Calu3 (cell line): ENCODE measurements at regions not wholly inside any gene's neighbourhood (a gene's known extent, or its start where the extent isn't known, plus 50 kb on each side); places are given as distances from the start of the nearest gene placed in this dataset.
A peak's percentile ranks its signal among the peaks of the same experiment; 100 is the strongest.

Experiments
- BruUV-seq: library from RNA; stranded (reverse); fragments of 400-500 nt; replicated peaks from 2 replicates; lab custom pipeline; 2021; lab: Mats Ljungman, UMichigan
- CTCF ChIA-PET: fragments of 300-600 bp; sonication (Branson Sonifier 250); formaldehyde crosslinking; loops from one replicate; lab custom pipeline; 2022; ENCODE audit warnings: antibody characterized with exemption; lab: Charles Lee
- DNase-seq: peaks from one replicate; pipeline ENCODE4 v3.0.0; 2022
- H3K27ac Mint-ChIP-seq: one replicate; pipeline ENCODE4 v1.8.0; 2022; ENCODE audit warnings: mixed read lengths; ENCODE audit not compliant: unreplicated experiment
- H3K27me3 Mint-ChIP-seq: one replicate; pipeline ENCODE4 v1.8.0; 2022; ENCODE audit warnings: mixed read lengths; ENCODE audit not compliant: unreplicated experiment
- H3K36me3 Mint-ChIP-seq: one replicate; pipeline ENCODE4 v1.8.0; 2022; ENCODE audit warnings: mild to moderate bottlenecking, moderate library complexity, mixed read lengths; ENCODE audit not compliant: insufficient read depth, unreplicated experiment
- H3K4me1 Mint-ChIP-seq: one replicate; pipeline ENCODE4 v1.8.0; 2022; ENCODE audit warnings: mild to moderate bottlenecking, low read depth, mixed read lengths; ENCODE audit not compliant: unreplicated experiment
- H3K4me3 Mint-ChIP-seq: one replicate; pipeline ENCODE4 v1.8.0; 2022; ENCODE audit warnings: mild to moderate bottlenecking, low read depth, moderate library complexity, mixed read lengths; ENCODE audit not compliant: unreplicated experiment
- H3K9me3 Mint-ChIP-seq: one replicate; pipeline ENCODE4 v1.8.0; 2022; ENCODE audit warnings: low read depth, mixed read lengths; ENCODE audit not compliant: unreplicated experiment
- intact Hi-C: fragments of 100-400 bp; cut with micrococcal nuclease; formaldehyde crosslinking; loops from one replicate; pipeline ENCODE4 v1.10.0; 2022; ENCODE audit not compliant: unreplicated experiment
- TF ChIP-seq, protein P1 (sequence below): fragments of 200-600 bp; IDR thresholded peaks from one replicate; pipeline ENCODE4 v1.8.0; 2022; ENCODE audit warnings: antibody characterized with exemption; ENCODE audit not compliant: unreplicated experiment

DNA sequence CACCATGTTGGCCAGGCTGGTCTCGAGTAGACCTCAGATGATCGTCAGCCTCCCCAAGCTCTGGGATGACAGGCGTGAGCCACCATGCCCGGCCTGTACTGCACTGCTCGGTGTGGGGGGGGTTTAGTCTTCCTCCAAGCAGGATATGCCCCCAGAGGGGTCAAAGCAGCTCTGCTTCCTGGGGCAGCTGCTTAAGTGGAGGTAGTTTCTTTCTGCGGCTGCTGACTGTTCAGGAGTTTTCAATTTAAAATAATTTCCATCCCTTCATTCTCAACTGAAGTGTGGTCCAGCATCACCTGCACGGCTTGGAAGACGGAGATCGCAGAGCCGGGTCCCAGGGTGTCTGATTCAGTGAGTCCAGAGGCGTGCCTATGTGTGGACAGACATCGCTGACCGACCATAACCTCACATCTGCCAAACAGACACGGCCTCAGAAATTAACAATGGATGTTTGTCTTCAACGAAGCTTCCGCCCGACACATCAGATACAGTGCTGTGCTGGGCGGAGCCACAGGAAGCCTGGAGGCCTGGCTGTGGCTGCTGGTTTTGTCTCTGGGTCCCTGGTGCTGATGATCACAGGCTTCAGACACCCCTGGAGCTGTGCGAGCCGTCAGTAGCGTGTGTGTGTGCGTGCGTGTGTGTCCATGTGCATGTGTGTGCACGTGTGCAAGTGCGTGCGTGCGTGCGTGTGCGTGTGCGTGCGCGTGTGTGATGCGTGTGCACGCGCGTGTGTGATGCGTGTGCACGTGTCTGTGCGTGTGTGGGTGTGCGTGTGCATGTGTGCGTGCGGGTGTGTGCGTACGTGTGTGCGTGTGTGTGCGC, 226.5 kb upstream of the PITRM1 start:
- TF ChIP-seq, protein P1, sequence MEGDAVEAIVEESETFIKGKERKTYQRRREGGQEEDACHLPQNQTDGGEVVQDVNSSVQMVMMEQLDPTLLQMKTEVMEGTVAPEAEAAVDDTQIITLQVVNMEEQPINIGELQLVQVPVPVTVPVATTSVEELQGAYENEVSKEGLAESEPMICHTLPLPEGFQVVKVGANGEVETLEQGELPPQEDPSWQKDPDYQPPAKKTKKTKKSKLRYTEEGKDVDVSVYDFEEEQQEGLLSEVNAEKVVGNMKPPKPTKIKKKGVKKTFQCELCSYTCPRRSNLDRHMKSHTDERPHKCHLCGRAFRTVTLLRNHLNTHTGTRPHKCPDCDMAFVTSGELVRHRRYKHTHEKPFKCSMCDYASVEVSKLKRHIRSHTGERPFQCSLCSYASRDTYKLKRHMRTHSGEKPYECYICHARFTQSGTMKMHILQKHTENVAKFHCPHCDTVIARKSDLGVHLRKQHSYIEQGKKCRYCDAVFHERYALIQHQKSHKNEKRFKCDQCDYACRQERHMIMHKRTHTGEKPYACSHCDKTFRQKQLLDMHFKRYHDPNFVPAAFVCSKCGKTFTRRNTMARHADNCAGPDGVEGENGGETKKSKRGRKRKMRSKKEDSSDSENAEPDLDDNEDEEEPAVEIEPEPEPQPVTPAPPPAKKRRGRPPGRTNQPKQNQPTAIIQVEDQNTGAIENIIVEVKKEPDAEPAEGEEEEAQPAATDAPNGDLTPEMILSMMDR = no peak
- no peak overlapping the region for H3K4me3 Mint-ChIP-seq
- H3K36me3 Mint-ChIP-seq = no peaks in the 10 kb centered on the region
- BruUV-seq = no TSS peak
- CTCF ChIA-PET = interaction anchor here (0.5 kb wide), 1 partner anchor 123 kb away, joined by 5 read pairs; no protein-coding TSS in a partner anchor
- intact Hi-C loops = no loop called here
- no peak for DNase-seq
- H3K4me1 Mint-ChIP-seq = peaks cover 32% of the 10 kb centered on the region
- no peaks in the 10 kb centered on the region for H3K27me3 Mint-ChIP-seq
- H3K9me3 Mint-ChIP-seq = no peaks in the 10 kb centered on the region
- H3K27ac Mint-ChIP-seq = no peak overlapping the region

DNA sequence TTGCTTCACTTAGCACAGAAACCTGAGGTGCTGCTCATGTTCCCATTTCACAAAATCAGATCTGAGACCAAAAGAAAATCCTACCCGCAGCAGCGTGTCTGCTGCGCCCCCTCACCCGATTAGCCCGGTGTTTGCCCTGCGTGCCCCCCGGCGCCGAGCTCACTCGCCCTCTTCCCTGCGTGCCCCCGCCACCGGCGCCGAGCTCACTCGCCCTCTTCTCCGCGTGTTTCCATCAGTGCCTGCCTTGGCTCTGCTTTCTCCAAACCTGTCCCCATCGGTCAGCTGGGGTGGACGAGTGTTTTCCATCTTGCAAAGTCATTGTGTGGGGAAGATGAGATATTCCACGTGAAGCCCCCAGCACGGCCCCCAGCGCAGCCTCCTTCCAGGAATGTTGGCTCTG, 225.3 kb upstream of the PITRM1 start:
- BruUV-seq = no TSS peak
- H3K27ac Mint-ChIP-seq = no peak overlapping the region
- no peaks in the 10 kb centered on the region for H3K9me3 Mint-ChIP-seq
- H3K27me3 Mint-ChIP-seq = no peaks in the 10 kb centered on the region
- H3K4me1 Mint-ChIP-seq = peaks cover 39% of the 10 kb centered on the region
- CTCF ChIA-PET = interaction anchor here (0.9 to 1.4 kb wide), 4 partner anchors 11 to 70 kb away, joined by 4 to 7 read pairs (median 7); no protein-coding TSS in a partner anchor
- no peaks in the 10 kb centered on the region for H3K36me3 Mint-ChIP-seq
- TF ChIP-seq, protein P1 = no peak
- intact Hi-C loops = no loop called here
- no peak for DNase-seq
- no peak overlapping the region for H3K4me3 Mint-ChIP-seq

DNA sequence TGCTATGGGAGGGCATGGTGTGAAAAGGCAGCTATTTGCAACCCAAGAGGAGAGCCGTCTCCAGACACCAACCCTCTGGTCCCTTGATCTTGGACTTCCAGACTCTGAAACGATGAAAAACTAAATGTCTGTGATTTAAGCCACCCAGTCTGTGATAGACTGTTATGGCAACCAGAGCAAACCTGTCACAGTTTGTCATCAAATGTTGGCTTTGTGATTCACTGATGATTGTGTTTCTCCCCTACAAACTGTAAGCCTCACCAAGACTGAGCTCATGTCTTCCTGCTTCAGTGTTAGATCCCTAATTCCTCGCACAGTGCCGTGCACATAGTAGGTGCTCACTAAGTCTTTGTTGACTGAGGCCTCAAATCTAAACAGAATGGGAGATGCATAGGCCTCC, 224.6 kb upstream of the PITRM1 start:
- CTCF ChIA-PET = interaction anchor here (0.7 to 1.4 kb wide), 5 partner anchors 11 to 1253 kb away, joined by 3 to 7 read pairs (median 7); no protein-coding TSS in a partner anchor
- Mint-ChIP-seq H3K4me1 (peaks cover 39% of the 10 kb centered on the region), H3K9me3 (no peaks in the 10 kb centered on the region), H3K4me3 (no peak overlapping the region), H3K27me3 (no peaks in the 10 kb centered on the region), H3K27ac (peak overlapping the region; percentile 47), H3K36me3 (no peaks in the 10 kb centered on the region)
- no peak for DNase-seq
- intact Hi-C loops = no loop called here
- TF ChIP-seq, protein P1 = no peak
- no TSS peak for BruUV-seq

DNA sequence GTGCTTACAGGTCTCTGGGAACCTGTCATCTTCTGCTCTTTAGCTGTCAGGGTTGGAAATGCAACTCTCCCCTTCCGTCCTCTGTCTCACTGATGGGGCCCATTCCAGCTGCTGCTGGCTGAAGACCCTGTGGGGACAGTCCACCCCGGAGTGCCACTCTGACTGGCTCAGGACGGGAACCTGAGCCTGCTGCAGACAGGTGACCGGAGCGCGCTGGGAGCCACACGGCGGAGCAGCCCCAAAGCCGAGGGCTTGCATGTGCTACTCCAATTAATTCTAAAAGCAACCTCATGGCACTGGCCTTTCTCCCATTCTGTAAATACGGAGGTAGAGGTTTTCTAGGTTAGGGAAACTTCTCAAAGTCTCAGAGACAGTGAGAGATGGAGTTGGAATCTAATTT, 223.5 kb upstream of the PITRM1 start:
- intact Hi-C loops = no loop called here
- DNase-seq = no peak
- no peak overlapping the region for H3K4me3 Mint-ChIP-seq
- H3K4me1 Mint-ChIP-seq = peaks cover 39% of the 10 kb centered on the region
- H3K9me3 Mint-ChIP-seq = no peaks in the 10 kb centered on the region
- TF ChIP-seq, protein P1 = no peak
- no peaks in the 10 kb centered on the region for H3K36me3 Mint-ChIP-seq
- no peak overlapping the region for H3K27ac Mint-ChIP-seq
- no TSS peak for BruUV-seq
- CTCF ChIA-PET = interaction anchor here (0.5 kb wide), 1 partner anchor 8 kb away, joined by 5 read pairs; no protein-coding TSS in a partner anchor
- H3K27me3 Mint-ChIP-seq = no peaks in the 10 kb centered on the region
